ENCODE measurements at regions not wholly inside any gene's neighbourhood (a gene's known extent, or its start where the extent isn't known, plus 50 kb on each side); places are given as distances from the start of the nearest gene placed in this dataset.

- WGBS (ENCODE audit: low lambda C conversion rate), result 0% methylated on average over 2 of the region's 2 CpGs
- ChIA-PET POLR2A (no interaction called here), CTCF (ENCODE audit: low intra/inter-chr PET ratio, low total read pairs) (no interaction called here)
- Histone ChIP-seq H3K4me2 (ENCODE audit: low read depth, low read length) (no peak overlapping the region), H4K20me1 (ENCODE audit: insufficient read depth, low read length) (no peaks in the 10 kb centered on the region), H3K36me3 (replicated peaks in 1 of 2; ENCODE audit: control insufficient read depth in 1 of 2, insufficient read depth in 2 of 2, low read length in 2 of 2) (no peaks in the 10 kb centered on the region), H3K27me3 (ENCODE audit: control insufficient read depth in 1 of 2, insufficient read depth in 2 of 2, low read length in 2 of 2) (no peaks in the 10 kb centered on the region), H3K9ac (ENCODE audit: insufficient read depth, low read depth, low read length) (no peak overlapping the region), H2AFZ (ENCODE audit: low read length) (no peak overlapping the region), H3K4me3 (replicated peaks in 1 of 3; ENCODE audit: insufficient read depth in 1 of 3, low read depth in 2 of 3, low read length in 3 of 3) (no peak overlapping the region), H3K27ac (ENCODE audit: extremely low read length, insufficient read depth, low read length) (no peak overlapping the region), H3K9me3 (ENCODE audit: low read length) (peaks cover 24% of the 10 kb centered on the region; the same call in 1 of the 2 replicates), H3K79me2 (ENCODE audit: insufficient read depth, low read length) (no peaks in the 10 kb centered on the region), H3K4me1 (ENCODE audit: insufficient read depth, low read length) (no peaks in the 10 kb centered on the region)
- FAIRE-seq (no peak), DNase-seq (ENCODE audit: low spot score) (no peak), ATAC-seq (no peak)
- BruUV-seq (replicated peaks), result no TSS peak
- in situ Hi-C loops (cut with HindIII; ENCODE audit: extremely low pct_ligation_motif_present, low pct_unique_long_range_greater_than_20kb), result no loop called here
- TF ChIP-seq MLXIP (CRISPR knock-in tag; IDR thresholded peaks at IDR 0.05; ENCODE audit: borderline replicate concordance) (no peak), EZH2 (conservative IDR thresholded peaks at IDR 0.05; ENCODE audit: low read depth, low read length) (no peak), U2AF1 (optimal IDR thresholded peaks at IDR 0.05; ENCODE audit: low read depth, low read length) (no peak), ZNF501 (CRISPR knock-in tag; IDR thresholded peaks at IDR 0.05) (no peak), ZBTB10 (CRISPR knock-in tag; IDR thresholded peaks at IDR 0.05; ENCODE audit: borderline replicate concordance) (no peak), SSRP1 (CRISPR knock-in tag; IDR thresholded peaks at IDR 0.05) (no peak), MEF2D (CRISPR knock-in tag; IDR thresholded peaks at IDR 0.05) (no peak), ZNF343 (CRISPR knock-in tag; IDR thresholded peaks at IDR 0.05) (no peak), EHMT2 (IDR thresholded peaks at IDR 0.05; ENCODE audit: borderline replicate concordance, low read depth, low read length) (no peak), GATA4 (IDR thresholded peaks at IDR 0.05; ENCODE audit: borderline replicate concordance, low read depth) (no peak), ZNF639 (CRISPR knock-in tag; conservative IDR thresholded peaks at IDR 0.05) (no peak), ZMYM2 (CRISPR knock-in tag; IDR thresholded peaks at IDR 0.05) (no peak), NFRKB (IDR thresholded peaks at IDR 0.05) (no peak), GMEB1 (CRISPR knock-in tag; IDR thresholded peaks at IDR 0.05; ENCODE audit: borderline replicate concordance) (no peak), ZNF460 (CRISPR knock-in tag; IDR thresholded peaks at IDR 0.05; ENCODE audit: borderline replicate concordance) (no peak), ZSCAN21 (CRISPR knock-in tag; IDR thresholded peaks at IDR 0.05; ENCODE audit: borderline replicate concordance) (no peak), HOXA7 (CRISPR knock-in tag; IDR thresholded peaks at IDR 0.05) (no peak), ZNF430 (CRISPR knock-in tag; IDR thresholded peaks at IDR 0.05) (no peak), MXI1 (IDR thresholded peaks at IDR 0.05; ENCODE audit: borderline replicate concordance, low read depth, low read length) (no peak)
- intact Hi-C loops (cut with micrococcal nuclease; ENCODE audit: unreplicated experiment), result no loop called here
These were observed 1374.7 kb upstream of the RAG2 start for GRCh38 chr11:37972691-37973090.

Measured in HepG2 (cell line).